Brain pericyte (primary cell): ENCODE measurements at regions not wholly inside any gene's neighbourhood (a gene's known extent, or its start where the extent isn't known, plus 50 kb on each side); places are given as distances from the start of the nearest gene placed in this dataset.
"Not testable (repeated sequence)": the region's sequence is repeated elsewhere in the genome, so short reads cannot be mapped to it uniquely, and the experiment has no call there.

ENCODE experiments used
- DNase-seq: peaks from one replicate; pipeline ENCODE4 v3.0.0-alpha.2; 2012; ENCODE audit warnings: low read depth, low spot score

DNA sequence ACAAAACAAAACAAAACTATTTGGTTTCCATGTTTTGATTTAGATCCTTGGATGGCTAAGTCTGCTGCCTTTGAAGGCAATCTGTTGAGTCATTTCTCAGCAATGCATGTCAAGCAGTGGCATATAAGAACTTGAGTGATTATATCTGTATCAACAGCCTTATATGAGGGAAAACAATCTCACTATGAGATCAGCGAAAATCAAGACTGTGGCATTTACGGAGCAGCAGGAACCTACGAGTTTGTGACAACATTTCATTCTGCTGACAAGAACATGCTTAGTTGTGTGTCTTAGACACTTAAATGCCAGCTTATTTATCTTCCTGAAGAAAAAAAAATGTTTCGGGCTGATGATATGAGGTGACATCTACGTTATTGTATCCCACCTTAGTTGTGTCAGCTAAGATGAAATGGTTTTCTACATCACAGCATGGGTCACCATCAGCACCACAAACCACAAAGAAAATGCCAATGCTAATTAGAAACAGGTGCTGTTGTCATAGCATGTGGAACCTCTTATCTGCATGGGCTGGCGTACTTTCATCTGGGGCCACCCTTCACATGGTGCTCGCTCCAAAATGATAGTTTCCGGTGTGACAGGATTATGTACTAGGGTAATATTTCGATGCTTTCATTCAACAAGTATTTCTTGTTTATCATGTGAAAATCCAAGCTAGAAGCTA lies 1085.5 kb downstream of the SORCS1 start:
- DNase-seq, result peak; percentile 1

DNA sequence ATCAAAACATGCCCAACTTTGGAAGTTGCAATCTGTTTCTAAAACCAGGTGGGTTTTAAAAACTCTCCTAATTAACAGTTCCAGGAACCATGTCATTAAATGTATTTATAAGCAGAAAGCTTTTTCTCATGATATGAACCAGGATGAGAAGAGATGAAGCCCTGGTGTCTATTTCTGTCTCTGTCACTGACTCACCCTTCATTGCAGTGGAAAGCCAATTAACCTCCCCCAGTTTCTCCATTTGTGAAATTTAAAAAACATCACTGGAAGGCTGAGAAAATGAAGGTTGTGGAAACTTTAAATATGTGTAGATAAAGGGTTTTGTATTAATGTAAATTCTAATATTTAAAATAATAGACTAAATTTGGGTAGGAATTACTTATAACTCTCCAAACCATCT lies 1088.0 kb downstream of the SORCS1 start:
- no peak for DNase-seq

DNA sequence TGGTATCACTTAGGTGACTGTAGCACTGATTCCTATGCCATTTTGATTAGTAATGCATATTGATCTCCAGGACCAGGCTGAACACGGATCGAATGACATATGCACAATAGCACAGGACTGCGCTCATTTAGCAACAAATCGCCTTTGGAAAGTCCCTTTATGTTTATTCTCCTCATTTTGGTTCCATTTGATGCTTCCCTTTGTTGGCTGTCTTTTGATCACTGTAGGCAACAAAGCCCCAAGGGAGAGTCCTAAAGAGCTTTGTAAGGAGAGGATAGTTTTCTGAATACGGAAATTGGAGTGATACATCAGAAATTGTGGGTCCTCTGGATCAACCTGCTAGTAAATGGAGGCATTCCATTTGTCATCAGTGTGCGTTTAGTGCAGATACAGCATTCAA lies 1111.4 kb downstream of the SORCS1 start:
- DNase-seq, result no peak

DNA sequence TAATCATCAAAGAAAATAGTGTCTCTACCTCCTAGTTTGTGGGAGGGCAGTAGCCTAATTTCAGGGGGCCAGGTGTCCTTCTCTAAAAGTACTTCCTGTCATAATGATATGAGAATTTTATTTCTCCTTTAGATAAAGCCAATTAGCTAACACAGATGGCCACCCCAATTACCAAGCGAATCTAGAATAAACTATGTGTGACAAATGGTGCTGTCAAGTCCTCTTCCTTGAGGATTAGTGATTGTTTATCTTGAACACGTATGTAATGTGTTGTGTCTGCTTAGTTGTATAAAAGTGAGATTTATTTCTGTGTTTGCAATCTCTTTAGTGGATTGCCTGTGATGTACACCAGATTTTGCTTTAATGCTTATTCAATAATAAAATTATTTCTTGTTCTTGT lies 1120.0 kb downstream of the SORCS1 start:
- no peak for DNase-seq

DNA sequence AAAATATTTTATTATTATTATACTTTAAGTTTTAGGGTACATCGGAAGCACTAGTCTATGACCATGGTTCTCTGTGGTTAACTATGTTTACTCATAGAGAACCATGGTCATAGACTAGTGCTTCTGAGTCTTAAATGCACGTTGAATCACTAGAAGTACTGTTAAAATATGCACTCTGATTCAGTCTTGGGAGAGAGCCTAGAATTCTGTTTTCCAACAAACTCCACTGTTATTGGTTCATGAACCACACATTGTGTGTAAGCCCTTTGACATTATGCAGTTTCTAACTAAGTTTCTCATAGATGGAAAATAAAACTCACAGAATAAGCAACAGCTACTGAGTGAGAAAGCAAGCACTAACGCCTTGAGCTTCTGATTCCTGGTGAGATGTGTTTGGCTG lies 1120.6 kb downstream of the SORCS1 start:
- DNase-seq, result no peak

DNA sequence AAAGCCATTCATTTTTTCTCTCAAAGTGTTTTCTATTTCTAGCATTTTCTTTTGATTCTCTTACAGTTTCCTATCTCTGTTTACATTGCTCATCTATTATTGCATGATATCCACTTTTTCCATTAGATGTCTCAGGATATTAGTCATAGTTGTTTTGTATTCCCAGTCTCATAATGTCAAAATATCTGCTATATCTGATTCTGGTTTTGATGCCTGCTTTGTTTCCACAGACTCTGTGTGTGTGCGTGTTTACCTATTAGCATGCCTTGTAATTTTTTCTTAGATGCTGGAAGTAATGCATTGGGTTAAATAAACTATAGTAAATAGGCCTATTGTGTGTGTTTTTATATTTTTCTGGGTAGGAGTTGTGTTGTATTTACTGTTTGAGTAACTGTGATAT lies 1126.3 kb downstream of the SORCS1 start:
- no peak for DNase-seq

DNA sequence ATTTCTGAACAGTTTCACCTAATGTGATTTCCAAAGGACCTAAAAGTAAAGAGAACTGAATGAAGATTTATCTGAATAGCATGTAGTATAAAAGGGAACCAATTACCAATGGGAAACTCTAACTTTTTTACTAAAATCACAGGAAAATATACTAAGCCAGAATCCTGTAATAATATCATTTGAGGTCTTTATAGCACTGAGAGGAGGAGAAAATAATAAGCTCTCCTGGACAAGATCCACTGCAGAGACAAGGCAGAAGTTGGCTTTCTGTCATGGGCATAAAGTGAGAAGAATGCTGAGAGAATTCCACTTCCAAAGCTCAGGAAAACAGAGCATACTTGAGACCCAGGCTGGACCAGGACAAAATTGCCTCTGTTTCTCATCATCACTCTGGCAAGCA lies 1131.4 kb downstream of the SORCS1 start:
- DNase-seq, result no peak

DNA sequence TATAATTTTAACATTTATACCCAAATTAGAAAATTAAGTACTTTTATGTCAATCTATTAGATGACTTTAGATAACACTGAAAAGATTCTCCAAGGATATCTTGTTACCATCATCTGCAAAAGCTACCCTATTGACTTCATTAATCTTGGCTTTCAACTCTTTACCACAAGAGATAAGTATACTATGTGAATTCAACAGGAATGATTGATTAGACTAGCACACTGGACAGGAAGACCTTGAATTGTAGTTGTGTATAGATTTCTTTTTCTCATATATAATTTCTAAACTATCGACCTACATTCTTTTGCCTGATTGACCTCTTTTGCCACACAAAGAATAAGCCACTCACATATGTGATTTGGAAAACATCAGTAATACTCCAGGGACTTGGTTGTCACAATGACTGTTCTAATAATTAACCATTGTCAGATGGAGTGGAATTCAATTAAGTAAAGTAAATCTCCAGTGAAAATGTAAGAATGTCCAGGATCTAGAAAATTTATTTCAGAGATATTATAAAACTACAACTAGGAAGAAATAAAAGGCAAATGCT lies 1132.0 kb downstream of the SORCS1 start:
- DNase-seq, result no peak

DNA sequence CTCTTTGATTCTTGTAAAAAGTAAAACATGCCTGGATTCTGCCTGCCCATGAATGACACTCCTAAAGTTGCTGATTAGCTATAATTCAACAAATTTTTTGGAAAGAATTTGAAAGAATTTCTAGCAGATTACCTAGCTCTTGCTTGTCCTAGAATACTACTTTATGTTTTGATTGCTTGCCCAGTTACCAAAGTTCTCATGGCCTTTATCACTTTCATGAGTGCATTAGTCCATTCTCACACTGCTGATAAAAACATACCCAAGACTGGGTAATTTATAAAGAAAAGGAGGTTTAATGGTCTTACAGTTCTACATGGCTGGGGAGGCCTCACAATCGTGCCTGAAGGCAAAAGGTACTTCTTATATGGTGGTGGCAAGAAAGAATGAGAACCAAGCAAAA lies 1137.3 kb downstream of the SORCS1 start:
- no peak for DNase-seq

DNA sequence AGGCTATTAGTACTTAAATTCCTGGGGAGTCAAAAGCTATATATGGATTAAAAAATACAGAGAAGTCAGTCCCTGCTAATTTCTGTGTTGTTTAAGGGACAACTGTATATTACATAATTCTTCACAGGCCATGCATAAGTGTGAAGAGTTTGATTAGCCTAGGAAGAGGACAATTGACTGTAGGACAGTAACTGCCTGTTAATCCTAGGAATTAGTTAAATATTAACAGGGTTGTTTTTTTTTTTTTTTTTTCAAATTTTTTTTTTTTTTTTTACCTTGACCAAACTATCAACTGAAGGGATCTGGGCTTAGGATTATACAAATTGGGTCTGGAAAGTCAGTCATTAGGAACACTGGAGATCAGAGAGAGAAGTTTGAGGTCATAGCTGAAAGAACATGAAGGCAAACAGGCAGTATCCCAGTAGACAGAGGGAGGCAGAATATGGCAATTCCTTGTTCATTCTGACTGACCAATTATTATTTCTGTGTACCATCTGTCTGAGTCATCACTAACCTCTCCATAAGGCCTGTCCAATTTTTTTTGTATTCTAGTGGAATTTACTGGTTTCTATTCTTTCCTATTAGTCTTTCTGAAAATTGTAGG lies 1139.2 kb downstream of the SORCS1 start:
- DNase-seq, result no peak

DNA sequence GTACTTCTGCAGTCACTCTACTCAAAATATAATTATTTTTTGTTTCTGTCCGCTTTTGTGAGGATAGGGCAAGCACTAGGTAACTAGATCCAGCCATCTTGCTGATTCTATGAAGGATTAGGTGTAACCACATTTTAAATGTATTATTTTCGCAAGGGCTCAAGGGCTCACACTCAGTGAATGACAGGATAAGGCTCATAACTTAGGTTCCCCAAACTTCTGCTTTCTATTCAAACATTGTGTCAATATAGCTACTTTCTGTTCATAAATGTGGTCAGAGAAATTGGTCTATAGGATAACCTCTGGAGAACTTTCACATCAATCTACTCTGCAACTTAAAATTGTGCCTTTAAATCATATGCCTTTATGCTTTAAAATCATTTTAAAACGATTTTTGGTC lies 1141.2 kb downstream of the SORCS1 start:
- DNase-seq, result no peak

DNA sequence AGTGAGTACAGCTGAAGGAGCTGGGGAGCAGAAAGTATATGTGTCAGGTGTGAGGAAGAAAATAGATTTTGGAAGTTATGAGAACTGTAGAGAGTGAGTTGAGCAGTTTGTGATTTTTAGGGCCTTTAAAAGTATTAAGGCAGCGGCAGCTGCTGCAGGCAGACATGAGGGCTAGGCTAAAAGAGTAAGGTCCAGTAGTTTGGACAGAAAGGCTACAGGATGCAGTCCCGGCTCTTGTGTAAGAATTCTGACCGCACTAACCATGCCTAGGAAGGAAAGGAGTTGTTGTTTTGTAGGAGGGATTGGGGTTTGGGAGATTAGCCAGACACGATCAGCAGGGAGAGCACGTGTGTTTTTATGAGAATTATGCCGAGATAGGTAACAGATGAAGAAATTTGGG lies 1144.9 kb downstream of the SORCS1 start:
- DNase-seq, result not testable (repeated sequence)

DNA sequence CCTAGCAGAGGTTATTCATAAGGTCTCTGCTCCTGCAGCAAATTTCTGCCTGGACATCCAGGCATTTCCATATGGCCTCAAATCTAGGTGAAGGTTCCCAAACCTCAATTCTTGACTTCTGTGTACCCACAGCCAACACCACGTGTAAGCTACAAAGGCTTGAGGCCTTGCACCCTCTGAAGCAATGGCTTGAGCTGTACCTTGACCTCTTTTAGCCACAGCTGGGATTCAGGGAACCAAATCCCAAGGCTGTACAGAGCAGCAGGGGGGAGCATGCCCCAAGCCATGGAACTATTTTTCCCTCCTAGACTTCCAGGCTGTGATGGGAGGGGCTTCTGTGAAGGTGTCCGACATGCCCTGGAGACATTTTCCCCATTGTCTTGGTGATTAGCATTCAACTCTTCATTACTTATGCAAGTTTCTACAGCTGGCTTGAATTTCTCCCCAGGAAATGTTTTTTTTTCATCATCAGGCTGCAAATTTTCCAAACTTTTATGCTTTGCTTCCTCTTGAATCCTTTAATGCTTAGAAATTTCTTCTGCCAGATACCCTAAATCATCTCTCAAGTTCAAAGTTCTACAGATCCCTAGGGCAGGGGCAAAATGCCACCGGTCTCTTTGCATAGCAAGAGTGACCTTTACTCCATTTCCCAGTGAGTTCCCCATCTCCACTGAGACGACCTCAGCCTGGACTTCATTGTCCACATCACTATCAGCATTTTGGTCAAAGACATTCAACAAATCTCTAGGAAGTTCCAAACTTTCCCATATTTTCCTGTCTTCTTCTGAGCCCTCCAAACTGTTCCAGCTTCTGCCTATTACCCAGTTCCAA lies 1148.9 kb downstream of the SORCS1 start:
- not testable (repeated sequence) for DNase-seq

DNA sequence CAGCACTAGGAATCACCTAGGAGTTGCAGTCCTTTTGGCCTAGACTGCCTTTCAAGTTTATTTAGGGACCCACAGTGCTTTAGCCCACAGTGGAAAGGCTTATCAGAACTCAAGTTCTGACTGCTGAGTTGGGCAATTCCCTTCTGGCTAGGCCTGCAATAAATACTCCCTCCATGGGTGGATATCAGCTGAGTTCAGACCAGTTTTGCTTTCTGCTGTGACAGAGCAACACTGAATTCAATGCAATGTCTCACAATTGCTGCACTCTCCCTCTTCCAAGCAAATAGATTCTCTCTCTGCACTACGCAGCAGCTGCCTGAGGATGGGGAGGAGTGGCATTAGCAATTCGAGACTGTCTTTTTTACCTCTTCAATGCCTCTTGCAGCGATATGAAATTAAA lies 1153.3 kb downstream of the SORCS1 start:
- DNase-seq, result no peak

DNA sequence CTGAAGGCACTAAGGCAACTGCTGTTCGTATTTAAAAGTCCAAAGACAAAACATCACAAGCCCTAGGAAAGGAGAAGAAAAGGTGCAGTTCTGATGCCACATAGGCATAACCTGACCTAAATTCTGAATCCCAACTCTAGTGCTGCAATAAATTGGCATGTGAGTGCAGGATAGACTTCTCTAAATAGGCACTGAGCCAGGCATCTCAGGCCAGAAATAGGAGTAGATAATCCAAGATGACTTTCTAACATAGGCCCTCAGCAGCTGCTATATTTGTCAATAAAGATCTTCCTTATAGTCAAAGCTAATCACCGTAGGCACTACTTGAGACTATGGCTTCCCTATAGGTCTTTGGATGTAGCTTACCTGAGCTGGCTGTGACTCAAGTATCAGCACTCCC lies 1163.8 kb downstream of the SORCS1 start:
- no peak for DNase-seq

DNA sequence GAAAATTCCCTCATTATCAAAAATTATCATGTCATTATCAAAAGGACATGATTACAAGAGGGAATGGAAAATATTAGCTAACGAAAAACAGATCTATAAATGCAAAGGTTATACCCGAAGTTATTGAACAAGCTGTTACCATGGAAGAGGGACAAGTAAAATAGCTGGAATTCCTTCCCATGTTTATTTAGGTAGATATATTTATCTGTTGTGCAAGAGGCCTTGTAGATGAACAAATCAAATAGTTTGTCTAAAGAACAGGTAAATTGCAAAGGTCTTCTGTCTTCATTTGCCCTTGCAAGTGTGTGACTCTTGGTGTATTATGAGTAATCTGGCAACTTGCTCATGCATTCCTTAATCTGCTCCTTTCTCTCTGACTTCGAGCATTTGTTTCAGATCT lies 1170.9 kb downstream of the SORCS1 start:
- DNase-seq, result no peak

DNA sequence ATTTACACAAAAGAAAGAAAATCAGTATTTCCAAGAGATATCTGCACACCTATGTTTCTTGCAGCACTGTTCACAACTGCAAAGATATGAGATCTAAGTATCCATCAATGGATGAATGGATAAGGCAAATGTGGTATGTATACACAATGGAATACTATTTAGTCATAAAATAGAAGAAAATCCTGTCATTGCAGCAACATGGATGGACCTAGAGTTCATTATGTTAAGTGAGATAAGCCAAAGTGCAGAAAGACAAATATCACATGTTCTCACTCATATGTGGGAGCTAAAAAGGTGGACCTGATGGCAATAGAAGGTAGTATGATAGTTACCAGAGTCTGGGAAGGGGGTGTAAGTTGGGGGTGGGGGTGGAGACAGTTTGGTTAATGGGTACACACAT lies 1171.6 kb downstream of the SORCS1 start:
- DNase-seq, result no peak

DNA sequence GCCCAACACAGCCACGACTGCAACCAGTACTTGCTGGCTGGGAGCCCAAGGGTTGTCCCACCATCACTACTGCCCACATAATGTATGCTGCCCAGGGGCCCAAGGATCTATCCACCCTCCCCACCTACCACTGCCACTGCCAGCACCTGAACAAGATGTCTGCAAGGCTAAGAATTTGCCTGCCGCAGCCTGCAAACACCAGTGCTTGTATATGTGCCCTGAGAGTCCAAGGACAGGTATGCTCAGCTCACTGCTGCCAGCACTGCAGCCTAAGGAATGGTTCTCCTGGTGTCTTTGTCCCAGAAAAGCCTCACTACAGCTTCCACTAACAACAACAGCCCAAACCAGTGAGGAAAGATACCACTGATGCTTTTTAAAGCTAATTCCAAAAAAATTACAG lies 1174.0 kb downstream of the SORCS1 start:
- no peak for DNase-seq

DNA sequence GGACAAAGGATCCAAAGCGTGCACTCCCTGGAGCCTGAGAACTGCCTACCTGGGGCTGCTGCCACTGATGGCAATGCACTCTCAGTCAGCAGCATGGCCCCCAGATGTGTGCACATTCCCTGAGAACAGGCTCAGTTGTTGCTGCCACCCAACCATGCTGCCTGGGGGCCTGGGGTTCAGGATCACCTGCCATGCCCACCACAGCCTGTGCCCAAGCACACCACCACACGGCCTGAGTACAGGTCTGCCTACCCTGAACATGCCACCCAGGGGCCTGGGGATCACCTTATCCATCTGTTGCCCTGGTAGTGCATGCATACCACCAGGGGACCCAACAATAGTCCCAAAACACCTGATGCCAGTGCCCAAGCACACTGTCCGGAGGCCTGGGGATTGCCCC lies 1174.5 kb downstream of the SORCS1 start:
- DNase-seq, result no peak

DNA sequence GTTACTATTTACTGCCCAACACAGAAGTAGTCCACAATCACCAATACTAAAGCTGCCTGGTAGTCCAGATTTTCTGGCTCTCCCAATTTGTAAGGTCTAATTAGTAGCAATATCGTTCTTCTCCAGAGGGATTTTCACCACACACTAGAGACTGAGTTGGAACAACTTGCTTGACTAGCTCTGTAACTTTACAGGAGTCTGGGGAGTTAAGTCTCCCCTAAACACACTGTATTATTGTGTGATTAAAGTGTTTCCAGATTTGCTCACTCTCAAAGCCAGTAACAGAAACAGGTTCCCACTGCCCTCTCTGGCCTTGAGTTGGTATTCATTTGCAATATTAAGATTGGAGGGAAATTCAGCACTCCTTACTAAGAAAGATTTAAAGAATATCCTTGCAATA lies 1175.7 kb downstream of the SORCS1 start:
- DNase-seq, result no peak

DNA sequence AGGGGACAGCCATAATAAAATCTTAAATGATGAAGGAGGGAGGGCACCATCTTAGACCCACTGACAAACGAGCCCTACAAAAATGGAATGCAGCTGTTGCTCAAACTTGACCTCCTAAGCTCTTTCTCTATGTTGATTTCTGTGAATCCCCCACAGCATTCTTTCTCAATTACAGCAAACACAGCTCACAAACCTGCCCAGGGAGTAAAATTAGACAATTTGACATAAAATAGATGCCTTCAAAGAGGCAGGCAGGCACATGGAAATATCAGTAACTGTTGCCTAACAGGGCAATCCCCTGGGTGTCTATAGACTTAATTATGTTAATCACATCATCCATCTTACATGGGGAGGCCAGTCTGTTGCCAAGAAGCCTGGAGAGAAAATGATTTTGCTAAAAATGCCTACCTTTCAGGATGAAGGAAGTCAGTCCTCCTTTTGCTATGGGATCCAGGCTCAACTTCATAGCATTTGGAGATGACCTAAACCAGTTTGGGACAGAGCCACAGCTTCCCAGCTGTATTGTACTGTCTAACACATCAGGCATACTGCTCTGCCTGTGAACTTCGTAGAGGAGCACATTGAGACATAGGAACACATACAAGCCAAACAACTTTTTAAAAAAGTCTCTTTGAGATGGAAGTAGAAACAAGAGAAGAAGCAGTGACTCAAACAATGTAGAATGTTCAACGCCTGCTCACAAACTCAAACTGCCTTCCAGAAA lies 1177.4 kb downstream of the SORCS1 start:
- no peak for DNase-seq

DNA sequence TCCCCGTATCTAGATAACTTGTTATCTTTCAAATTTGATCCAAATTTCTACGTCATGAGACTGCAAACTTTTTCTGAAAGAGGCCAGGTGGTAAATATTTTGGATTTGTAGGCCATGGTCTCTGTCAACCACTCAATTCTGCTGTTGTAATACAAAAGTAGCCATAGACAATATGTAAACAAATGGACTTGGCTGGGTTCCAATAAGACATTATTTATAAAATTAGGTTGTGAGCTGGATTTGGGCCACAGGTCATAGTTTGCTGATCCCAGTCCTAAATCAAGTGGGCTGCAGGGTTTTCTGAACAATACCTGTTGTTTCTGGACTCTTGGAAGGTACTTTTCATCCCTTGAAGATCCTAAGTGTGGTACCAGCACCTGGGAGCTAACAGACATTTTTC lies 1178.0 kb downstream of the SORCS1 start:
- no peak for DNase-seq
